Urinary bladder (tissue), 3 donors: ENCODE measurements at regions not wholly inside any gene's neighbourhood (a gene's known extent, or its start where the extent isn't known, plus 50 kb on each side); places are given as distances from the start of the nearest gene placed in this dataset.
A peak's percentile ranks its signal among the peaks of the same experiment; 100 is the strongest.
"Not testable (repeated sequence)": the region's sequence is repeated elsewhere in the genome, so short reads cannot be mapped to it uniquely, and the experiment has no call there.

ENCODE experiments used
- DNase-seq: peaks from one replicate; pipeline ENCODE4 v3.0.0-alpha.2; 2015; ENCODE audit errors: extremely low spot score
- H3K27ac ChIP-seq: one replicate; pipeline ENCODE4 v1.5.1; 2013; ENCODE audit warnings: low read depth, mild to moderate bottlenecking, moderate library complexity
- H3K36me3 ChIP-seq: one replicate; pipeline ENCODE4 v1.6.1; 2013; ENCODE audit warnings: mild to moderate bottlenecking, moderate library complexity; ENCODE audit not compliant: insufficient read depth
- H3K4me1 ChIP-seq: one replicate; pipeline ENCODE4 v1.6.1; 2013; ENCODE audit warnings: mild to moderate bottlenecking, moderate library complexity; ENCODE audit not compliant: insufficient read depth
- H3K4me3 ChIP-seq: one replicate; pipeline ENCODE4 v1.5.1; 2013; ENCODE audit warnings: low read depth, low read length
- WGBS: extraction: QIAGEN DNeasy Blood & Tissue Kit; methylation state at CpG from one replicate; pipeline ENCODE4 v1.1.7; 2013; 5-methylcytosine and 5-hydroxymethylcytosine counted together
- donor health status: healthy with polysubstance abuse.
- donor health status: healthy.

DNA sequence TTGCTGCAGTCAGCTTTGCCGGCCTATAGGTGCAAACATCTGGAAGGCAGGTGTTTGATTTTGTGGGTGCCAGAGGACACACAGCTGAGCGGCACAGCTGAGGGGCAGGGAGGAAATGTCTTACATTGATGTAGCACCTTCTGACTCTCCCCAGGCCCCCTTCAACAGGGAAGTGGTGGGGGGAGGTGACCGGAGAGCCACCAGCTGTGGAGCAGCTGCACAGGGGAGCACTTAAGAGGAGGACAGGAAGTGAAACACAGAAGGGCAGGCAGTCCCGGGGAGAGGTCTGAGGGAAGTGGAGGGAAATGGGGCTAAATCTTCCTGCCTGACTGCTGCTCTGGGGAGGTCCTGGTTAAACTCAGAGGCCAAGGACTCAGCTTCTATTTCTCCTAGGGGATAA, 409.1 kb downstream of the TNS1 start:
- 63% methylated on average over 4 of the region's 4 CpGs for WGBS
- H3K27ac ChIP-seq: no peak overlapping the region
- no peaks in the 10 kb centered on the region for H3K36me3 ChIP-seq
- no peak for DNase-seq
- H3K4me3 ChIP-seq: no peak overlapping the region
- H3K4me1 ChIP-seq: no peaks in the 10 kb centered on the region

DNA sequence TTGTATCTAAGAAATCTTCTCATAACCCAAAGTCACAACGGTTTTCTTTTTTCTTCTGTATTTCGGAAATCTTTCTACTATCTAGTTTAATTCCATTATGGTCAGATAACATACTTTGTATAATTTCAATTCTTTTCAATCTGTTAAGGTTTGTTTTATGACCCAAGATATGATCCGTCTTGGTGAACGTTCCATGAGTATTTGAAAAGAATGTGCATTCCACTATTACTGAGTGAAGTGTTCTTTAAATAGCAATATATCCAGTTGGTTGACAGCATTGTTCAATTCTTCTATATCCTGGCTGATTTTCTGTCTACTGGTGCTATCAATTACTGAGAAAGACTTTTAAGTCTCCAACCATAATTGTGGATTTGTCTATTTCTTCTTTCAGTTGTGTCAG, 414.5 kb downstream of the TNS1 start:
- no peak for DNase-seq
- WGBS: 67% methylated on average over 4 of the region's 4 CpGs

GRCh38 chr2:217585362-217585761, 417.4 kb downstream of the TNS1 start:
- DNase-seq: no peak
- WGBS: 53% methylated on average over 3 of the region's 3 CpGs
- Histone ChIP-seq H3K36me3 (no peaks in the 10 kb centered on the region), H3K4me1 (no peaks in the 10 kb centered on the region), H3K4me3 (no peak overlapping the region), H3K27ac (no peak overlapping the region)

More for the DNA sequence above, 414.5 kb downstream of the TNS1 start:
- Histone ChIP-seq H3K4me1 (no peaks in the 10 kb centered on the region), H3K36me3 (no peaks in the 10 kb centered on the region), H3K4me3 (no peak overlapping the region), H3K27ac (no peak overlapping the region)

DNA sequence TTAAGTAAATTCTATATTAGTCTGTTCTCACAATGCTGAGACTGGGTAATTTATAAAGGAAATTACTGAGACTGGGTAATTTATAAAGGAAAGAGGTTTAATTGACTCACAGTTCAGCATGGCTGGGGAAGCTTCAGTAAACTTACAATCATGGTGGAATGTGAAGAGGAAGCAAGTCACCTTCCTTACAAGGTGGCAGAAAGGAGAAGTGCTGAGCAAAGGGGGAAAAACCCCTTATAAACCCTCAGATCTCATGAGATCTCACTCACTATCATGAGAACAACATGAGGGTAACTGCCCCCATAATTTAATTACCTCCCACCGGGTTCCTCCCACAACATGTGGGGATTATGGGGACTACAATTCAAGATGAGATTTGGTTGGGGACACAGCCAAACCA, 422.4 kb downstream of the TNS1 start:
- WGBS: 93% methylated on average over 1 of the region's 1 CpG

GRCh38 chr2:217573571-217573970, 429.2 kb downstream of the TNS1 start:
- Histone ChIP-seq H3K27ac (no peak overlapping the region), H3K4me3 (no peak overlapping the region), H3K4me1 (no peaks in the 10 kb centered on the region), H3K36me3 (no peaks in the 10 kb centered on the region)
- WGBS: 74% methylated on average over 3 of the region's 3 CpGs
- DNase-seq: no peak

More for the DNA sequence above, 422.4 kb downstream of the TNS1 start:
- not testable (repeated sequence) for DNase-seq, H3K4me3 ChIP-seq, H3K27ac ChIP-seq, H3K4me1 ChIP-seq, H3K36me3 ChIP-seq

DNA sequence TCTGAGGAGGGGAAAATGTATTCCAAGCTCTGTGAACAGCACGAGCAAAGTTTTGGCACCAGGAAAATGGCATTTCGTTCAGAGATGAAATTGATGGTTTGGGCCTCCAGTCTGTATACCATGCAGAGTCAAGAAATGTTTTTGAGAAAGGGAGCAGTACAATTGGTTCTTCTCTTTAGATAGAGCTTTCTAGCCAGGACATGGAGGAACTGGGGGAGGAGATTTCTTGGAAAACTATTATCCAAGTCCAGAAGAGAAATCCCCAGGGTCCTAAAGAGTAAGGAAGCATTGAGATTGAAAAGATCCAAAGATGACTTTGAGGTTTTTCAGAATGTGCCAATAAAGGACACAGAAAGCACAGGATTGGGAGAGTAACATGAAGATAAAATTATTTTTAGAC, 432.4 kb downstream of the TNS1 start:
- DNase-seq: no peak
- Histone ChIP-seq H3K4me3 (no peak overlapping the region), H3K36me3 (no peaks in the 10 kb centered on the region), H3K4me1 (no peaks in the 10 kb centered on the region), H3K27ac (no peak overlapping the region)
- WGBS: 91% methylated on average over 2 of the region's 2 CpGs

DNA sequence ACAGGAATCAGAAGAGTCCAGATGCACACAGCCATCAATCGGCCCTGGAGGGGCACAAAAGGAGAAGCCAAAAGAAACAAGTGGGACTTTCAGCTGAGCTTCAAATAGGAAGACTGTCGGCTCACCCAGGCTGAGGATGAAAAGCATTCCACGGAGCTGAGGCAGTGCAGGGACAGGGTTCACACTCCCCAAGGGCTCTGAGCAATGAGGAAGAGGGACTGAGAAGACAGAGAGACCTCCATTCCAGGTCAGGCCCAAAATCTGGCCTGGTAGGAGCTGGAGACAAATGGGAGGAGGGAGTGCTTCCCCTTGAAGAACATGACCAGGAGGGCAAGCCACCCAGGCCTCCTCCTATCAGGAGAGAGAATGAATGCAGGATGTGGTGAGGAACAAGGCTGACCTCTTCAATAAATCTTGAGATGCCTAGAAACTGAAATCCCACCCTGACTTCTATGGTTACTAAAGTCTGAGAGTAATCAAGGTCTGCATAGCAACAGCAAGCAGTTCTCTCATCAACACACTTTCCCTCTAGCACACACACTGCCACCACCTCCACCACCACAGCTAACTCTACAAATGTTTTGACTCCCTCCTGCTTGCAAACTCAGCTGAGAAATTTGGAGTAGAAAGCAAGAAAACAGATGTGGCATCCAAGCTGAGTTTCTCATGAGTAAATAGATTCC, 434.4 kb downstream of the TNS1 start:
- Histone ChIP-seq H3K4me1 (no peaks in the 10 kb centered on the region), H3K4me3 (no peak overlapping the region), H3K27ac (no peak overlapping the region), H3K36me3 (no peaks in the 10 kb centered on the region)
- DNase-seq: no peak
- WGBS: 83% methylated on average over 3 of the region's 3 CpGs

DNA sequence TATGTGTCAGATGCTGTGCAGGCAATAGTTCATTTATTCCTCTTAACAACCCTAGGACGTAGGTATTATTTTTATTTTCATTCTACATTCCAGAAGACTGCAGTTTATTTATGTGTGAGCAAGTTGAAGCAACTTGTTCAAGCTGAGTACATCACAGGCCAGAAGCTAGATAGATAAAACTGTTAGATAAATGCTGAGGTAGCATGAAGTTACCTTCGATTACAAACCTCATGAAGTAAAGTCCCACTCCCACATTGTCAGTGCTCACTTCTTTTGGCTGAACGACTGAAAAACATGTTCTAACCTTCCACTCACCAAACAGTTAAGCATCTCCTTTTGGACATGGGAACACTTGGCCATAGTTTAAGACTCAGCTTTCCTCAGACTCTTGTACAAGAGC, 439.2 kb downstream of the TNS1 start:
- no peaks in the 10 kb centered on the region for H3K36me3 ChIP-seq
- H3K4me1 ChIP-seq: no peaks in the 10 kb centered on the region
- WGBS: 57% methylated on average over 3 of the region's 3 CpGs
- no peak for DNase-seq
- H3K4me3 ChIP-seq: no peak overlapping the region
- H3K27ac ChIP-seq: no peak overlapping the region

- WGBS: 66% methylated on average over 4 of the region's 4 CpGs
- peak; percentile 45 for DNase-seq
- no peak overlapping the region for H3K27ac ChIP-seq
- no peaks in the 10 kb centered on the region for H3K36me3 ChIP-seq
- no peak overlapping the region for H3K4me3 ChIP-seq
- no peaks in the 10 kb centered on the region for H3K4me1 ChIP-seq
These were observed 439.8 kb downstream of the TNS1 start for GRCh38 chr2:217562871-217563480.

DNA sequence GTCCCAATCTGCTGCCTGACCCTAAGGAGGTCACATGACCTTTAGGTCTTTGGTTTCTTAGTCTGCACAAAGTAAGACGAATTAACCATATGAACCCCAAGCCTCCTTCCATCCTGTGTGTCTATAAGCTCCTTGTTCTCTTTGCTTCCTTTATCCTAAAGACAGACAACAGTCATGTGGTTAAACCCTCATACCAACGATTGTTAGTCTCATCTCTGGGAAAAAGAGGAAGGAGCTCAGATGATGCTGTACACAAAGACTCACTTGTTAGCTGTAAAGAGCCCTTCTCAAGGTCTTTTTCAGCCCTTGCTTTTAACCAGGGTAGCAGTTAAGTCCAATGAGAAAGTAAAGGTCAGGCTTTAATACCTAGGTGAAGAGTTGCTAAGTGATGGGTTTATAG, 443.7 kb downstream of the TNS1 start:
- WGBS: 81% methylated on average over 2 of the region's 2 CpGs
- no peak overlapping the region for H3K4me3 ChIP-seq
- no peaks in the 10 kb centered on the region for H3K4me1 ChIP-seq
- no peak for DNase-seq
- no peaks in the 10 kb centered on the region for H3K36me3 ChIP-seq
- no peak overlapping the region for H3K27ac ChIP-seq

- no peaks in the 10 kb centered on the region for H3K4me1 ChIP-seq
- H3K36me3 ChIP-seq: no peaks in the 10 kb centered on the region
- no peak overlapping the region for H3K27ac ChIP-seq
- peak; percentile 81 for DNase-seq
- 16% methylated on average over 7 of the region's 7 CpGs for WGBS
- no peak overlapping the region for H3K4me3 ChIP-seq
These were observed 447.5 kb downstream of the TNS1 start for GRCh38 chr2:217555081-217555876.

GRCh38 chr2:217553679-217554078, 449.1 kb downstream of the TNS1 start:
- H3K27ac ChIP-seq: no peak overlapping the region
- 81% methylated on average over 2 of the region's 2 CpGs for WGBS
- no peaks in the 10 kb centered on the region for H3K4me1 ChIP-seq
- H3K36me3 ChIP-seq: no peaks in the 10 kb centered on the region
- H3K4me3 ChIP-seq: no peak overlapping the region
- no peak for DNase-seq

- H3K4me1 ChIP-seq: no peaks in the 10 kb centered on the region
- DNase-seq: no peak
These were observed 449.6 kb downstream of the TNS1 start for GRCh38 chr2:217553202-217553601.

DNA sequence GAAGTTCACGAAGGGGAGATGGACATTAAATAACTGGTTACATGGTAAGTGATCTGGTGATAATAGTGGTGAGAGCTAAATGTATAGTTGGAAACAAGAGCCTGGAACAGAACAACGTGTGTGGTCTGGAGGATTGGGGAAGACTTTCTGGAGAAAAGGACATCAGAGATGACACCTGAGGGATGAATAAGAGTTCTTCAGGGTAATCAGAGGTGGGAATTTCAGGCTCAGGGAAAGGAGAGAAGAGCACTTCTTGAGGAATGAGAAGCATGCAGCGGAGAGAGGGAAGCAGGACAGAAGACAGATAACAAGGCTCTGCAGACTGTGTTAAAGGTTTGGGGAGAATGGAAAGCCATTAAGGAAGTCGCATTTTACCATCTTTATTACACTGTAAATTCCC, 450.7 kb downstream of the TNS1 start:
- 90% methylated on average over 4 of the region's 4 CpGs for WGBS
- no peak for DNase-seq
- Histone ChIP-seq H3K4me1 (no peaks in the 10 kb centered on the region), H3K27ac (no peak overlapping the region), H3K36me3 (no peaks in the 10 kb centered on the region), H3K4me3 (no peak overlapping the region)

More at GRCh38 chr2:217553202-217553601, 449.6 kb downstream of the TNS1 start:
- Histone ChIP-seq H3K27ac (no peak overlapping the region), H3K4me3 (no peak overlapping the region), H3K36me3 (no peaks in the 10 kb centered on the region)
- WGBS: 77% methylated on average over 4 of the region's 4 CpGs
